Mesothelial cell of epicardium (in vitro differentiated cells): ENCODE measurements at regions not wholly inside any gene's neighbourhood (a gene's known extent, or its start where the extent isn't known, plus 50 kb on each side); places are given as distances from the start of the nearest gene placed in this dataset.

ENCODE experiments used
- DNase-seq, 2 experiments: peaks; one replicate each; pipeline ENCODE4 v3.0.0; 2021; ENCODE audit warnings: low spot score in 2 of 2; ENCODE audit not compliant: unreplicated experiment in 2 of 2
- H3K27ac Mint-ChIP-seq: 2 replicates; pipeline ENCODE4 v1.8.0; 2021; ENCODE audit warnings: mixed read lengths
- H3K27me3 Mint-ChIP-seq: 2 replicates; pipeline ENCODE4 v1.8.0; 2021; ENCODE audit warnings: low read depth, mixed read lengths
- H3K36me3 Mint-ChIP-seq: 2 replicates; pipeline ENCODE4 v1.8.0; 2021; ENCODE audit warnings: mixed read lengths
- H3K4me1 Mint-ChIP-seq: 2 replicates; pipeline ENCODE4 v1.8.0; 2021; ENCODE audit warnings: mixed read lengths
- H3K4me3 Mint-ChIP-seq: 2 replicates; pipeline ENCODE4 v1.8.0; 2021; ENCODE audit warnings: mild to moderate bottlenecking, moderate library complexity, mixed read lengths
- H3K9me3 Mint-ChIP-seq: 2 replicates; pipeline ENCODE4 v1.8.0; 2021; ENCODE audit warnings: mixed read lengths
- CTCF ChIP-seq: fragments of 200-600 bp; sonication (generic); IDR thresholded peaks from one replicate; pipeline ENCODE4 v1.5.0; 2021; ENCODE audit warnings: antibody characterized with exemption; ENCODE audit not compliant: unreplicated experiment

- Mint-ChIP-seq H3K27me3 (no peaks in the 10 kb centered on the region), H3K4me3 (no peak overlapping the region), H3K36me3 (no peaks in the 10 kb centered on the region), H3K4me1 (peaks cover 72% of the 10 kb centered on the region), H3K27ac (peak overlapping the region; percentile 3), H3K9me3 (no peaks in the 10 kb centered on the region)
- no peak for DNase-seq
- TF ChIP-seq CTCF: no peak
Observed at GRCh38 chr6:139763468-139764210, 389.2 kb upstream of the CITED2 start.

- DNase-seq: no peak
- no peak for TF ChIP-seq CTCF
- H3K27ac Mint-ChIP-seq: peak overlapping the region; percentile 30
- H3K4me3 Mint-ChIP-seq: no peak overlapping the region
- H3K27me3 Mint-ChIP-seq: no peaks in the 10 kb centered on the region
- no peaks in the 10 kb centered on the region for H3K36me3 Mint-ChIP-seq
- no peaks in the 10 kb centered on the region for H3K9me3 Mint-ChIP-seq
- H3K4me1 Mint-ChIP-seq: peaks cover 73% of the 10 kb centered on the region
Observed at GRCh38 chr6:139762587-139763031, 388.2 kb upstream of the CITED2 start.

GRCh38 chr6:139760128-139760527 lies 385.7 kb upstream of the CITED2 start:
- H3K4me1 Mint-ChIP-seq: peaks cover 68% of the 10 kb centered on the region
- DNase-seq: no peak

GRCh38 chr6:139759086-139759485 lies 384.6 kb upstream of the CITED2 start:
- no peak overlapping the region for H3K4me3 Mint-ChIP-seq
- no peak for DNase-seq
- H3K27ac Mint-ChIP-seq: no peak overlapping the region
- H3K27me3 Mint-ChIP-seq: no peaks in the 10 kb centered on the region
- H3K4me1 Mint-ChIP-seq: peaks cover 69% of the 10 kb centered on the region
- H3K36me3 Mint-ChIP-seq: no peaks in the 10 kb centered on the region
- H3K9me3 Mint-ChIP-seq: no peaks in the 10 kb centered on the region
- no peak for TF ChIP-seq CTCF

More at GRCh38 chr6:139760128-139760527, 385.7 kb upstream of the CITED2 start:
- Mint-ChIP-seq H3K27ac (peak overlapping the region; percentile 60), H3K9me3 (no peaks in the 10 kb centered on the region), H3K27me3 (no peaks in the 10 kb centered on the region), H3K4me3 (no peak overlapping the region), H3K36me3 (no peaks in the 10 kb centered on the region)
- TF ChIP-seq CTCF: no peak

GRCh38 chr6:139758209-139758611 lies 383.8 kb upstream of the CITED2 start:
- Mint-ChIP-seq H3K4me1 (peaks cover 71% of the 10 kb centered on the region), H3K9me3 (no peaks in the 10 kb centered on the region), H3K27me3 (no peaks in the 10 kb centered on the region), H3K4me3 (no peak overlapping the region), H3K36me3 (no peaks in the 10 kb centered on the region), H3K27ac (peak overlapping the region; percentile 27)
- no peak for DNase-seq
- no peak for TF ChIP-seq CTCF

GRCh38 chr6:139757784-139758183 lies 383.3 kb upstream of the CITED2 start:
- H3K4me1 Mint-ChIP-seq: peaks cover 69% of the 10 kb centered on the region

More at GRCh38 chr6:139757784-139758183, 383.3 kb upstream of the CITED2 start:
- TF ChIP-seq CTCF: no peak
- Mint-ChIP-seq H3K36me3 (no peaks in the 10 kb centered on the region), H3K27ac (peak overlapping the region; percentile 30), H3K4me3 (no peak overlapping the region), H3K9me3 (no peaks in the 10 kb centered on the region), H3K27me3 (no peaks in the 10 kb centered on the region)
- no peak for DNase-seq
